Mesodermal cell (in vitro differentiated cells): ENCODE measurements at regions not wholly inside any gene's neighbourhood (a gene's known extent, or its start where the extent isn't known, plus 50 kb on each side); places are given as distances from the start of the nearest gene placed in this dataset.

Source experiments
- H3K27ac ChIP-seq: 2 replicates; pipeline ENCODE4 v1.7.0; 2013; ENCODE audit warnings: mild to moderate bottlenecking, low read depth, low read length, moderate library complexity; ENCODE audit not compliant: severe bottlenecking
- H3K36me3 ChIP-seq: 2 replicates; pipeline ENCODE4 v1.7.1; 2013; ENCODE audit warnings: mild to moderate bottlenecking, low read length, moderate library complexity; ENCODE audit not compliant: control insufficient read depth, insufficient read depth
- H3K4me1 ChIP-seq: one replicate; pipeline ENCODE4 v1.7.1; 2013; ENCODE audit warnings: mild to moderate bottlenecking, low read length; ENCODE audit not compliant: insufficient read depth, control insufficient read depth, poor library complexity, severe bottlenecking
- H3K4me3 ChIP-seq: 2 replicates; pipeline ENCODE4 v1.7.0; 2013; ENCODE audit warnings: low read length, control low read depth, mild to moderate bottlenecking; ENCODE audit not compliant: insufficient read depth, poor library complexity, severe bottlenecking; ENCODE audit errors: extremely low read depth
- H3K9me3 ChIP-seq: 2 replicates; pipeline ENCODE4 v1.7.1; 2013; ENCODE audit warnings: mild to moderate bottlenecking, low read length, moderate library complexity; ENCODE audit not compliant: control insufficient read depth
- WGBS, 2 experiments: methylation state at CpG; one replicate each; pipeline ENCODE4 v1.1.5; 2013; ENCODE audit warnings: missing lambda C conversion rate in 2 of 2; ENCODE audit not compliant: insufficient coverage in 2 of 2; 5-methylcytosine and 5-hydroxymethylcytosine counted together

DNA sequence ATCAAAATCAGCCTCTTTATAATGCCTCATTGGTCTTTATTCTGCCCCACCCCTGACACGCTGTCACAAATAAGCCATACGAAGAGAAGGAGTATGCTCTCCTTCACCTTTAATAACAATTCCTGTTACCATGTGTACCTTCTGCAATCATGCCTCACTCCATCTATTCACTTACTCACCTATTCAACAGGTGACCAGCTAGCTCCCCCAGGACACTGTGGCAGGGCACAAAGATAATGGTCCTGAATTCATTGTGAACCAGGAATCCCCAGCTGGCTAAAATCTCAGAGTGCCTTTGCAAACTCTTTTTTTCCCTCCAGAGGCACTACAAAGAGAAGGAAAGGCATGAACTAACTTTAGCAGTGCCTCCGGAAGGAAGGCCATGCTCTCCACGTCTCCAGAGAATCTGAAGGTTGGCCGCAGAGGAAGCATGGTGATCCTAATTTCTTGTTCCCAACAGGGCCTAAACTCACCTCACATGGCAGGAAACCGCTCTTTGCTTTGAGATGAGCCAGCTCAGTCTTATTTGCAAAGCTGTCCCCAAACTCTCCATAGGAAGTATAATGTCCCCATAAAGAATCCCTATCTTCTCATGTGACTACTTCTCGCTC is 590.3 kb downstream of the BUD13 start:
- Histone ChIP-seq H3K4me3 (no peak overlapping the region), H3K4me1 (no peaks in the 10 kb centered on the region), H3K36me3 (no peaks in the 10 kb centered on the region), H3K27ac (no peak overlapping the region), H3K9me3 (no peaks in the 10 kb centered on the region)
- 83 to 88% methylated on average over 3 to 6 of the region's 7 CpGs for WGBS, 2 experiments

DNA sequence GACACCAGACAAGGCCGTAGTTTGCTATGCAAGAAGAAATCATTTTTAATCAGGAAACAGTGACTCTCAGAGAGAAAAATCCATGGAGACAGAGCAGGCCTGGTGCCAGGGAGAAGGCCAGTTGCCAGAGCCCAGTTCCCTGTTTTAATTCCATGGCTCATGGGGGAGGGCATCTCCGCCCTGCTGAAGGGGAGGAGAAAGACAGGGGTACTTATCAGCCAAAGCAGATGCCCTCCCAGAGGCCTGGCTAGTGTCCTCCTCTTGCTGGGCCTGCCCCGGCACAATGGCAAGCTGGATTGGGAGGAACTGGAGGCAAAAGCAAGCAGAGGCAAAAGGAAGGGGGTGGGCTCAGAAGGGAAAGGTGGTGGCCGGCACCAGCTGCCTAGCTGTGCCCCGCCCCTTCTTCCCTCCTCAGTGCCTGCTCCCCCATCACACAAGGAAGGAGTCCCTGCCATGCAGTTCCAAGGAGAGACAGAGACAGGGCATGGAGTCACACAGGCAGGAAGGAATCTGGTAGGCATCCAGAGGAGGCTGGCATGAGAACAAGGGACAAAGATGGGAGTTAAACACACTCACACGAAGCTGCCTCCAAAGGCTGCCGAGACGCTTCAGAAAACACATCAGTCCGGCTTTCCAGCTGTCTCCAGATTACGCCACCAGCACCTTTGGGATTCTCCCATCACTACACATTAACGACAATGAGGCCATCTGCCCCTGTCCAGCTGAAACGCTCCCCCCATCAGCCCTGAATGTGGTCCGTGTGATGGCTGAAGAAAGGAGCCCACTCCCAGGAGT is 591.8 kb downstream of the BUD13 start:
- 90 to 100% methylated on average over 4 to 9 of the region's 13 CpGs for WGBS, 2 experiments
- H3K36me3 ChIP-seq = no peaks in the 10 kb centered on the region

GRCh38 chr11:116179401-116179800 is 593.4 kb downstream of the BUD13 start:
- Histone ChIP-seq H3K4me3 (no peak overlapping the region), H3K27ac (no peak overlapping the region), H3K4me1 (peaks cover 2% of the 10 kb centered on the region), H3K36me3 (no peaks in the 10 kb centered on the region), H3K9me3 (no peaks in the 10 kb centered on the region)
- 50 to 59% methylated on average over 2 to 3 of the region's 3 CpGs for WGBS, 2 experiments

More for the DNA sequence above, 591.8 kb downstream of the BUD13 start:
- Histone ChIP-seq H3K27ac (no peak overlapping the region), H3K4me1 (peaks cover 2% of the 10 kb centered on the region), H3K4me3 (no peak overlapping the region), H3K9me3 (no peaks in the 10 kb centered on the region)

- no peak overlapping the region for H3K4me3 ChIP-seq
- no peaks in the 10 kb centered on the region for H3K36me3 ChIP-seq
- H3K4me1 ChIP-seq = peaks cover 2% of the 10 kb centered on the region
- H3K27ac ChIP-seq = no peak overlapping the region
- WGBS, 2 experiments = 86 to 90% methylated on average over 3 of the region's 4 CpGs
- H3K9me3 ChIP-seq = no peaks in the 10 kb centered on the region
Measured at GRCh38 chr11:116177521-116178210, 595.1 kb downstream of the BUD13 start.

- H3K9me3 ChIP-seq = no peaks in the 10 kb centered on the region
- H3K4me1 ChIP-seq = peaks cover 2% of the 10 kb centered on the region
- H3K27ac ChIP-seq = no peak overlapping the region
- 79 to 91% methylated on average over 2 to 5 of the region's 6 CpGs for WGBS, 2 experiments
- H3K36me3 ChIP-seq = no peaks in the 10 kb centered on the region
- H3K4me3 ChIP-seq = no peak overlapping the region
Measured at GRCh38 chr11:116176484-116177005, 596.2 kb downstream of the BUD13 start.

- Histone ChIP-seq H3K36me3 (no peaks in the 10 kb centered on the region), H3K9me3 (no peaks in the 10 kb centered on the region), H3K4me3 (no peak overlapping the region), H3K27ac (no peak overlapping the region), H3K4me1 (peaks cover 2% of the 10 kb centered on the region)
- 87 to 91% methylated on average over 7 of the region's 7 CpGs for WGBS, 2 experiments
Measured at GRCh38 chr11:116175707-116176106, 597.1 kb downstream of the BUD13 start.

DNA sequence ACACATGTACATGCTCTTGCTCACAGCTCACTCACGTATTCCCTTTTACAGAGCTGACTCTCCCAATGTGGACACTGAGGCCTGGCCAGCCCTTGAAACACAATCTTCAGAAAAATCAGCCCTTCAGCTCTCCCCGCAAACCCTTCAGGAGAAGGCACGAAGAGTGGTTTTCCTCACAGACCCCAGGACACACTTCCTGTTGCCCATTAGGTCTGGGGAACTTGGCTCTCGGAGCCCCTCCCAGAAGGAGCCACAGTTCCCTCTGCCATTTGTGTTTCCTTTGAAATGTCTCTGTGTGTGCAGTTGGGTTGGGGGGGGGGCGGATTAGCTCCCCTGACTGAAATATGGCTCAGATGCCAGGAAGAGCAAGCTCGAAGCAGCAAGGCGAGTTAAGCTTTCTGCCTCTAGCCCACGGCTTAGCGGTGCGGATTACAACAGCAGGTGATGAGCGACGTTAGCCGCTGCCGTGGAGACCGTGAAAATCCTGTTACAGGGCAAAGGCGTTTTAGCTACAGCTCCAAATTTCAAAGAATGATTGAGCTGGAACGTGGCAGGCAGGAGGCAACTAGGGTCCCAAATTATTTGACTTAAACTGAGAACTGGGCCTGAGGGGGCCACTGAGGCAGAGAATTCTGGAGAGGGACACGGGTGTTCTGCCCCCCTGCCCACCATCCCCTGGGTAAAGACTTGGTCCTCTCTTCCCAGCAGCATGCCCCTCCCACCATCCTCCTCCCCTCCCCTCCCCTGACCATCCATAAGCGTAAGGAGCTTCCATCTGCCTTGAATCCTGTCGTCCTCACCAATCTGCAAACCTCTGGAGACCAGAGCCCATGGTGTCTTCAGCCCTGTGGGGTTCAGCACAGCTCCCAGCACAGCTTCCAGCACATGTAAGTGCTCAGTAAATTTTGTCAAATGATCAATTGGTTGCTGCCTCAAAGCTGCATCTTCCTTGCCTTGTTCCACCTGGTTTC is 598.6 kb downstream of the BUD13 start:
- H3K27ac ChIP-seq = no peak overlapping the region
- H3K36me3 ChIP-seq = no peaks in the 10 kb centered on the region
- H3K4me1 ChIP-seq = peaks cover 2% of the 10 kb centered on the region
- no peaks in the 10 kb centered on the region for H3K9me3 ChIP-seq
- WGBS, 2 experiments = 64 to 67% methylated on average over 13 to 19 of the region's 20 CpGs
- no peak overlapping the region for H3K4me3 ChIP-seq

DNA sequence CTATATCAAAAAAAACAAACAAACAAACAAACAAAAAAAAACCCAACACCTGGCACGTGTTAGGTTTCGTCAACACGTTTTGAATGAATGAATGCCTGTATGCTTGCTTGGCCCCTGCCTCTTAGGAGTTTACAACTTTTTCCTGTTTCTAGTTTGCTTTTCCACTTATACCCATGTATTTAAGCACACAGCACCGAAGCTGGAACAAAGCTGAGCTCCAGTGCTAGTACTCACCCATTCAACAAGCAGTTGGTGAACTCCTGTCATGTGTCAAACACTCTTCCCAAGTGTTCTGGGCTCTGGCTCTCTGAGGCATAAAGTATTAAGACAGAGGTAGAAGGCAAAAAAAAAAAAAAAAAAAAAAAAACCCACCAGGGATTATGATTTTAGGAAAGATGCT is 599.3 kb downstream of the BUD13 start:
- Histone ChIP-seq H3K27ac (no peak overlapping the region), H3K36me3 (no peaks in the 10 kb centered on the region), H3K9me3 (no peaks in the 10 kb centered on the region), H3K4me1 (peaks cover 2% of the 10 kb centered on the region), H3K4me3 (no peak overlapping the region)
- WGBS, 2 experiments = 89 to 100% methylated on average over 4 of the region's 4 CpGs

GRCh38 chr11:116172851-116173250 is 599.9 kb downstream of the BUD13 start:
- Histone ChIP-seq H3K36me3 (no peaks in the 10 kb centered on the region), H3K9me3 (no peaks in the 10 kb centered on the region), H3K27ac (no peak overlapping the region), H3K4me1 (peaks cover 2% of the 10 kb centered on the region), H3K4me3 (no peak overlapping the region)
- WGBS, 2 experiments = 88 to 94% methylated on average over 2 of the region's 2 CpGs

DNA sequence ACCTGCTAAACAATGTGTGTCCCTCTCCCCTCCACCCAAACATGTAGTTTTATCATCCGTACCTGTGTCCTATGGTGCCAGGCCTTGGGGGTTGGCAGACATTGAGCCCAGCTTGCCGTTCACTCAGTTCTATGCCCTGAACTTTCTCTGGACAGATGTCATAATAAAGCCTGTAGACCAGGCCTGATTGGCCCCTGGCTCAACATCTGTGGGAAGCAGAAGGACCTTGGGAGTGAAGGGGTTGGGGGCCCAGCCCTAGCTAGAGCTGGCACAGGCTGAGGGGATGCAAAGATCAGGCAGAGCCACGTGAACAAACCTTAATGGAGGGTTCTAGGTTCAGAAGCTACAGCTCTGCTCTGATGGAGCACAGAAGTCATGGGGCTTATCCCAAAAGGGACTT is 600.6 kb downstream of the BUD13 start:
- Histone ChIP-seq H3K9me3 (no peaks in the 10 kb centered on the region), H3K27ac (no peak overlapping the region), H3K36me3 (no peaks in the 10 kb centered on the region), H3K4me3 (no peak overlapping the region), H3K4me1 (peaks cover 2% of the 10 kb centered on the region)
- WGBS, 2 experiments = 83 to 91% methylated on average over 2 to 3 of the region's 3 CpGs
